AG09319 (cell line): ENCODE measurements at regions not wholly inside any gene's neighbourhood (a gene's known extent, or its start where the extent isn't known, plus 50 kb on each side); places are given as distances from the start of the nearest gene placed in this dataset.

ENCODE experiments used
- DNase-seq: peaks from one replicate; pipeline ENCODE4 v3.0.0-alpha.2; 2010; ENCODE audit warnings: low read depth; ENCODE audit errors: extremely low read depth
- TF ChIP-seq, protein P1 (sequence below): IDR thresholded peaks from 2 replicates; pipeline ENCODE4 v1.5.1; 2011; ENCODE audit warnings: low read depth, mild to moderate bottlenecking, inconsistent platforms, low read length, moderate library complexity

DNA sequence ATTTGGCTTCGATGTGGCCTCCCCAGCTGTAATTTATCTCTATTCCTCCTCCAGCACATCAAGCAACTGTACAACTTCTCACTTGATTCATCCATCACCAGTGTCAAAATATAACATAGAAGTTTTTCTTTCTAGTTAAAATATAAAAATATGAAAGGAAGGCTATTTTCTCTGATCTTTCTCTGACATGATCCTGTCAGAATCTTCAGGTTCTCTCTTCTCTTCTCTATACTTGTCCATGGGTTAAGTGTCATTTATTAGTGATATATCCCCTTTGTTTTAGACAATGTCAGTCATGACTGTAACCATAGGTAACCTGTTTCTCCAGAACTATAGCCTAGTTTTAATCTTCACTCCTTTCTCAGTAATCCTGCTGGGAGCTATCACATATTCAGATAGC lies 132.5 kb upstream of the G2E3 start:
- DNase-seq = no peak
- TF ChIP-seq, protein P1, sequence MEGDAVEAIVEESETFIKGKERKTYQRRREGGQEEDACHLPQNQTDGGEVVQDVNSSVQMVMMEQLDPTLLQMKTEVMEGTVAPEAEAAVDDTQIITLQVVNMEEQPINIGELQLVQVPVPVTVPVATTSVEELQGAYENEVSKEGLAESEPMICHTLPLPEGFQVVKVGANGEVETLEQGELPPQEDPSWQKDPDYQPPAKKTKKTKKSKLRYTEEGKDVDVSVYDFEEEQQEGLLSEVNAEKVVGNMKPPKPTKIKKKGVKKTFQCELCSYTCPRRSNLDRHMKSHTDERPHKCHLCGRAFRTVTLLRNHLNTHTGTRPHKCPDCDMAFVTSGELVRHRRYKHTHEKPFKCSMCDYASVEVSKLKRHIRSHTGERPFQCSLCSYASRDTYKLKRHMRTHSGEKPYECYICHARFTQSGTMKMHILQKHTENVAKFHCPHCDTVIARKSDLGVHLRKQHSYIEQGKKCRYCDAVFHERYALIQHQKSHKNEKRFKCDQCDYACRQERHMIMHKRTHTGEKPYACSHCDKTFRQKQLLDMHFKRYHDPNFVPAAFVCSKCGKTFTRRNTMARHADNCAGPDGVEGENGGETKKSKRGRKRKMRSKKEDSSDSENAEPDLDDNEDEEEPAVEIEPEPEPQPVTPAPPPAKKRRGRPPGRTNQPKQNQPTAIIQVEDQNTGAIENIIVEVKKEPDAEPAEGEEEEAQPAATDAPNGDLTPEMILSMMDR = no peak

DNA sequence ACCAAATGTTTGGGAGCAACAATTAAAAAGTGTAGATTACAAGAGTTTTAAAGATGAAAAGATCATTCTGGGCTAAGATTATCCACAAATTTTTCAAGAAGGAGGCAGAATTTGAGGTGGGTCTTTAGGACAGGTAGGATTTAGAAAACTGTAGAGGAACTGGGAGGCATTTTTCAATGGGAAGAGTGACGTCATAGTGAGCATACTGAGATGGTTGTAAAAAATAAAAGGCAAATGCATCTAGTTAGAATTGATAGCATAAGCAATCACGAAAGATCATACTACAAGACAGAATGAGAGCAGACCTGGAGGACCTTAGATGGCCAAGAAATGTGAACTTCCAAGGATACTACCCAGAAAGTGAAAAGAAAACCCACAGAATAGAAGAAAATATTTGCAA lies 131.6 kb upstream of the G2E3 start:
- no peak for DNase-seq
- TF ChIP-seq, protein P1 = no peak

DNA sequence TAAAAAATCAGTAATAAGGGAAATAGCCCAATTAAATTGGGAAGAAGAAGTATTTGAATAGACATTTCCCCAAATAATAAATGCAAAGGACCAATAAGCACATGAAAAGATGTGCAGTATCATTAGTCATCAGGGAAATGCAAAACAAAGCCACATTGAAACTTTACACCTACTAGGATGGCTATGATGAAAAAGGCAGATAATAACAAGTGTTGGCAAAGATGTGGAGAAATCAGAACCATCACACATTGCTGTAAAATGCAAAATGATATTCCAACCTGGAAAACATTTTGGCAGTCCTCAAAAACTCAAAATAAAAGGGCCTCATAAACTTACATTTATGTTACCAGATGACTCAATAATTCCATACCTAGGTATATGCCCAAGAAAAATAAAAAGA lies 131.1 kb upstream of the G2E3 start:
- TF ChIP-seq, protein P1 = no peak
- no peak for DNase-seq

DNA sequence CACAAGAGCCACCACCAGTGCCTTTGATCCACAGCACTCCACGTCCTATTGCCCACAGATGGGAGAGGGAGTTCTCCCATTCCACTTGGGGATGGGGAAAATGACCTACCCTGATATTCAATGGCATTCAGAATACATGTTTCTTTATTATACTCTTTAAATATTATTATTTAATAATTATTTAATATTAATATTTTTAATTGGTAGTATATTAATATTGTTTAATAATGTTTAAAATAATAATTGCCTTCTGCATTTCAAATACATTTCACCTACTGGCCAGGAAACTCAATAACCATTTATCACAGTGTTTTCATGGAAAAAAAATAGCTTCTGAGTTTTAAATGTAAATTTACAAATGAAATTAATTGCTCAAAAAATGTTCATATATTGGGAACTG lies 127.4 kb upstream of the G2E3 start:
- no peak for DNase-seq
- TF ChIP-seq, protein P1 = no peak

DNA sequence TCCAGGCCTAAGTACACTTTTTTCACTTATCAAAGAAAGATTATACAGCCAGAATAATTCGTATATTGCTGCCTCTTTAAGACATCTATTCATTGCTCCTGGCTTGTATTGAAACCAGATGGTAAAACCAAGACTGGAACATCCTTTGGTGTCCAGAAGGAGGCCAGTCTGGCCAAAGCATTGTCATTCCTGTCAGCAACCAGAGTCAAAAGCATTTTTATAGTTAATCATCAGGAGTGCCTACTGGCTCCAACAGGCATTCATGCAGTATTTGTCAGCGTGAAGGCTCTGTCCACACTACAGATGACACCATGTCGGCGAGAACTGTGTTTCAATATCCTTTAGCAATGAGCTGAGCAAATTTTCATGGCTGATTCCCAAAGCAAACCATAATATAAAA lies 118.0 kb upstream of the G2E3 start:
- no peak for DNase-seq
- TF ChIP-seq, protein P1 = no peak

DNA sequence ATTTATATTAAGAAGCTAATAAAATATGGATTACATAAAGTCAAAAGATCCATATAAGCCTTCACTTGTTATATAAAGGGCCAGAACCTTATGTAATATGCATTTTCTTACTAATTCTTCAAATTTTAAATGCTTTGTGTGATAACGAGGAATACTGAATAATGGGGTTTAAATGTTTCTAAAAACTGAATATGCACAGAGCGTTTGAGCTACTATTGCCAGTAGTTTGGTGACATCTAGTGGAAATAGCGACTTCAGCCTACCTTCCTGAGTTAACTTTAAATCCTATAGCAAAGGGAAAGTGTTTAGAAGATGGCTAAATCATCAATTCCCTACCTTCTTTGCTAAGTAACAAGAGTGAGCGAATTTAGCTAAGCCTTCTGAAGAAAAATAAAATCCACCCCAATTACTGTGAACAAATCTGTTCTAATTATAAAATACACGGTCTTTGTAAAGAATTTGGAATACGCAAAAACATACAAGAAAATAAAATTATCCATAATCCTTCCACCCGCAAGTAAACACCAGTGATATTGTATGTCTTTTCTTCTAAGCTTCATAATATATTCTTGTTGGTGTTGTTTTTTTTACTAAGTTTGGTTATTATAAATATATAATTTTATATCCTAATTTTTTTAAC lies 115.5 kb upstream of the G2E3 start:
- no peak for DNase-seq
- TF ChIP-seq, protein P1 = peak; percentile 40

DNA sequence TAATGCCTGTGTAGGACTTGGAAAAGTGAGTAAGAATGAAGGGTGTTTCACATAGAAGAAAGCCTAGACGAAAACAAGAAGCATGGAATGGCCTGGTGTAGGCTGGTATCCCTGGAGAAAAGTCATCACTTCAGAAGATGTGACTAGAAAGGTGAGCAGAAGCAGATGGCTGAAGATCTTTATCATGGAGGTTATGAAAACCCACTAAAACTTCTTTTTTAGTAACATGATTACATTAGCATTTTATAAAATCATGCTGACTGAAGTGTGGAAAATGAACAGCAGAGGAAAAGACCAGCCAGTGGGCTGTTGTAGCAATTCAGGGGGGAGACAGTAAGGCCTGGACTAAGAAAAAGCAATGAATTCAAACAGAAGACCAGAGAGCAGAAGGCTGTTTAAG lies 114.5 kb upstream of the G2E3 start:
- no peak for DNase-seq
- TF ChIP-seq, protein P1 = no peak
